ENCODE measurements at regions not wholly inside any gene's neighbourhood (a gene's known extent, or its start where the extent isn't known, plus 50 kb on each side); places are given as distances from the start of the nearest gene placed in this dataset.

DNA sequence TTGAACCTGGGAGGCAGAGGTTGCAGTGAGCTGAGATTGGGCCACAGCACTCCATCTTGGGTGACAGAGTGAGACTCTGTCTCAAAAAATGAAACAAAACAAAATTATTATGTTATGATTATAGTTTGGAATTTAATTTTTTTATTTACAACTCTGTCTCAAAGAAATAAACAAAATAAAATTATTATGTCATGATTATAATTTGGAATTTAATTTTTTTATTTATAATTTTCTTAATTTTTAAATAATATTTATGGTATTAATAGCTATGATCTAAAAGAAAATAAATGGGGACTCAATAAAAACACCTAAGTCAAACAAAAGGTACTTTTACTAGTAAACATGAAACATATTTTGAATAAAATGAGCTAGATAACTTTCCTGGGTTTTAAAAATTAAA is 994.8 kb upstream of the GHITM start:
- POLR2A ChIA-PET: no interaction called here

More for the DNA sequence above, 994.8 kb upstream of the GHITM start:
- H3K27me3 ChIP-seq (ENCODE audit: control insufficient read depth in 2 of 2, insufficient read depth in 2 of 2, low read length in 2 of 2): no peaks in the 10 kb centered on the region
- no peak for TF ChIP-seq FOS (IDR thresholded peaks at IDR 0.05; ENCODE audit: borderline replicate concordance, insufficient read depth, low read length)
- TF ChIP-seq MYC (IDR thresholded peaks at IDR 0.05; ENCODE audit: low read depth, low read length): no peak
- no peak for TF ChIP-seq EZH2 (IDR thresholded peaks at IDR 0.05; ENCODE audit: borderline replicate concordance, low read depth, low read length, severe bottlenecking)
- no peak for TF ChIP-seq MAX (IDR thresholded peaks at IDR 0.05; ENCODE audit: insufficient read depth, insufficient read length)
- no peak for TF ChIP-seq POLR2A (IDR thresholded peaks at IDR 0.05; ENCODE audit: low read depth, low read length)
- TF ChIP-seq GATA2 (IDR thresholded peaks at IDR 0.05; ENCODE audit: insufficient read depth, insufficient read length, low read depth, low read length): no peak
- no peak for TF ChIP-seq POLR2AphosphoS5 (IDR thresholded peaks at IDR 0.05; ENCODE audit: insufficient read depth, low read depth, low read length)
- no peak for TF ChIP-seq JUN (IDR thresholded peaks at IDR 0.05; ENCODE audit: borderline replicate concordance, insufficient read depth, insufficient read length, low read depth)
- TF ChIP-seq, protein P1, sequence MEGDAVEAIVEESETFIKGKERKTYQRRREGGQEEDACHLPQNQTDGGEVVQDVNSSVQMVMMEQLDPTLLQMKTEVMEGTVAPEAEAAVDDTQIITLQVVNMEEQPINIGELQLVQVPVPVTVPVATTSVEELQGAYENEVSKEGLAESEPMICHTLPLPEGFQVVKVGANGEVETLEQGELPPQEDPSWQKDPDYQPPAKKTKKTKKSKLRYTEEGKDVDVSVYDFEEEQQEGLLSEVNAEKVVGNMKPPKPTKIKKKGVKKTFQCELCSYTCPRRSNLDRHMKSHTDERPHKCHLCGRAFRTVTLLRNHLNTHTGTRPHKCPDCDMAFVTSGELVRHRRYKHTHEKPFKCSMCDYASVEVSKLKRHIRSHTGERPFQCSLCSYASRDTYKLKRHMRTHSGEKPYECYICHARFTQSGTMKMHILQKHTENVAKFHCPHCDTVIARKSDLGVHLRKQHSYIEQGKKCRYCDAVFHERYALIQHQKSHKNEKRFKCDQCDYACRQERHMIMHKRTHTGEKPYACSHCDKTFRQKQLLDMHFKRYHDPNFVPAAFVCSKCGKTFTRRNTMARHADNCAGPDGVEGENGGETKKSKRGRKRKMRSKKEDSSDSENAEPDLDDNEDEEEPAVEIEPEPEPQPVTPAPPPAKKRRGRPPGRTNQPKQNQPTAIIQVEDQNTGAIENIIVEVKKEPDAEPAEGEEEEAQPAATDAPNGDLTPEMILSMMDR (IDR thresholded peaks at IDR 0.05; ENCODE audit: extremely low read depth in 1 of 2, insufficient read depth in 1 of 2, low read depth in 1 of 2, low read length in 2 of 2): no peak
- H3K9me1 ChIP-seq (replicated peaks; ENCODE audit: control insufficient read depth, extremely low read depth, insufficient read depth, low read length): no peaks in the 10 kb centered on the region
- intact Hi-C loops (cut with micrococcal nuclease): no loop called here
- no peak for FAIRE-seq
- H3K4me3 ChIP-seq (replicated peaks in 1 of 3; ENCODE audit: insufficient read depth in 1 of 3, low read depth in 1 of 3, low read length in 3 of 3): no peak overlapping the region
- no peak overlapping the region for H3K4me2 ChIP-seq (ENCODE audit: insufficient read depth, low read length)
- no peaks in the 10 kb centered on the region for H4K20me1 ChIP-seq (replicated peaks; ENCODE audit: control insufficient read depth, extremely low read depth, insufficient read depth, low read length)
- no peak overlapping the region for H3K9ac ChIP-seq (replicated peaks; ENCODE audit: extremely low read depth, insufficient read depth, low read length)
- no peaks in the 10 kb centered on the region for H3K79me2 ChIP-seq (ENCODE audit: control insufficient read depth, insufficient read depth, low read length)
- CTCF ChIA-PET: no interaction called here
- BruUV-seq (replicated peaks): no TSS peak
- H2AFZ ChIP-seq (ENCODE audit: low read depth, low read length): no peak overlapping the region
- H3K27ac ChIP-seq (ENCODE audit: insufficient read depth, low read depth, low read length): no peak overlapping the region
- no peak for DNase-seq (ENCODE audit: low read depth, low spot score)
- dilution Hi-C loops (cut with MboI; ENCODE audit: extremely low pct_ligation_motif_present, low sequenced_read_pairs): no loop called here
- H3K4me1 ChIP-seq (ENCODE audit: control insufficient read depth, extremely low read depth, insufficient read depth, low read length): no peaks in the 10 kb centered on the region
- no peaks in the 10 kb centered on the region for H3K36me3 ChIP-seq (ENCODE audit: control insufficient read depth in 2 of 2, extremely low read depth in 1 of 2, insufficient read depth in 2 of 2, low read length in 2 of 2)
- H3K9me3 ChIP-seq (replicated peaks; ENCODE audit: control insufficient read depth, insufficient read depth, low read length): no peaks in the 10 kb centered on the region

Data from endothelial cell of umbilical vein (primary cell).